ENCODE measurements at regions not wholly inside any gene's neighbourhood (a gene's known extent, or its start where the extent isn't known, plus 50 kb on each side); places are given as distances from the start of the nearest gene placed in this dataset.
"Not testable (repeated sequence)": the region's sequence is repeated elsewhere in the genome, so short reads cannot be mapped to it uniquely, and the experiment has no call there.

GRCh38 chr5:30494113-30494512 is 699.4 kb upstream of the CDH6 start:
- not testable (repeated sequence) for TF ChIP-seq CTCF, POLR2AphosphoS5 (IDR thresholded peaks at IDR 0.05)

Data from prostate gland (tissue), 2 donors.